AG04449 (cell line): ENCODE measurements at regions not wholly inside any gene's neighbourhood (a gene's known extent, or its start where the extent isn't known, plus 50 kb on each side); places are given as distances from the start of the nearest gene placed in this dataset.

Experiments
- CTCF ChIA-PET: fragments of 350-600 bp; formaldehyde crosslinking; extraction: SDS; loops from one replicate; lab custom pipeline; 2021; ENCODE audit warnings: antibody characterized with exemption; lab: Yijun Ruan, JAX
- POLR2A ChIA-PET: fragments of 400-600, 350-600 bp; formaldehyde crosslinking; extraction: SDS; loops from one replicate; lab custom pipeline; 2020; ENCODE audit warnings: antibody characterized with exemption, inconsistent platforms; lab: Yijun Ruan, JAX
- DNase-seq: peaks from one replicate; pipeline ENCODE4 v3.0.0-alpha.2; 2010; ENCODE audit warnings: low read depth, low spot score
- H3K4me3 ChIP-seq: 2 replicates; pipeline ENCODE4 v1.5.1; 2011; ENCODE audit warnings: low read depth, mild to moderate bottlenecking, control low read depth, low read length
- CTCF ChIP-seq: IDR thresholded peaks from one replicate; pipeline ENCODE4 v1.5.1; 2011; ENCODE audit warnings: mild to moderate bottlenecking, moderate library complexity, low read length, control low read depth, inconsistent platforms; ENCODE audit not compliant: insufficient read depth; ENCODE audit errors: missing control alignments

DNA sequence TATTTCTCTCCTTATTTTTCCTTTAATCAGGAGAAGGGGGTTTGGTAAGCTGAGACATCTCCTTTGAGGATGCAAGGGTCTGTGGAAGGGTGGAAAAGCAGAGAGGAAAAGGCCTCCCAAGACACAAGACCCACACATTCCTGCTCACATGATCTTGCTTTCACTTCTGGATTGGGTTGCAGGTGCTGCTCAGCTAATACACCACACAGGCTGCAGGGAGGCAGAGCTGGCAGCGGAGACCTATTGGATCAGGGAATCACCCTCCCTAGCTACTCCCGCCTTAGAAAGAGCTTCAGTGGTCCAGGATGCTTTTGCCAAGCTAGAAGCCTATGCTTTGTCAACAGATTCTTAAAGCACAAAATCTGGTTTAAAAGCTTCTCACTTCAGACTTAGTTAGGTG lies 87.6 kb upstream of the IL33 start:
- no peak for TF ChIP-seq CTCF

GRCh38 chr9:6126377-6126776 lies 89.2 kb upstream of the IL33 start:
- ChIA-PET POLR2A (no interaction called here), CTCF (no interaction called here)
- H3K4me3 ChIP-seq: no peak overlapping the region
- TF ChIP-seq CTCF: no peak
- no peak for DNase-seq

More for the DNA sequence above, 87.6 kb upstream of the IL33 start:
- no peak overlapping the region for H3K4me3 ChIP-seq
- DNase-seq: no peak
- ChIA-PET POLR2A (no interaction called here), CTCF (no interaction called here)

DNA sequence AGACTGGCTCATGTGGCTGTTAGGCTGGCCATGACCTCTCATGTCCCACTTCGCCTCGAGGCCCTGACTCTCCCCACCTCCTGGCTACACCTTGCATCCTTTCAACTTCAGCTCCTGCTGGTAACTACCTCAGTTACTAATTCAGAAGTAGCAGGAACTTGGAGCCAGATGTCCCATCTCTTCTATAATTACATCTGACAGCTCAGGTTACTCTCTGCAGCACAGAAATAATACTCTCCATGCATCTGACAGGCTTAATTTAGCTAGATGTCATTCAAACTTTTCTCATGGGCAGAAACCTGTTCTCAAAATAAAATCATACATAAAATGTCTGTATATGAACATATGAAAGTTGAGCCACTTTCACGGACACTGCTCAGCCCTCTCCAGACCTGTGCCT lies 92.2 kb upstream of the IL33 start:
- DNase-seq: no peak
- CTCF ChIA-PET: no interaction called here
- no peak overlapping the region for H3K4me3 ChIP-seq
- no peak for TF ChIP-seq CTCF
- POLR2A ChIA-PET: no interaction called here

DNA sequence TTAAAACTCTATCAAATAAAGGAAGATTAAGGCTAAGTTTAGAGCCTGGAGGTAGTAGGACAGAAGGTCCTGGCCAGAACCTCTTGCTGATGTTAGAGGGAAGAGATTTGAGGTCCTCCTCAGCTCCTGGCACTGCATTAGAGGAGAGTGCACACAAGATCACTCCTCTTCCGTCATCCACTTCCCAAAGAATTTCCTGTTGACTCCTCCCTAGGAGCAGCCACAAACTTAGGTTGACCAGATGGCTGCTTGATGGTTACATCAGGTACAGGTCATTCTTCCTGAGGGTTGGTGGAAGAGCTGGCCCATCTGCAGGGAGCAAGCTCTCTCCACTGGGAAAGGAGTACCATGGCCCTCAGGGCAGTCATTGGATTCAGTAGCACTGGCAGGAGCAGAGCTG lies 93.9 kb upstream of the IL33 start:
- no peak for TF ChIP-seq CTCF
- POLR2A ChIA-PET: no interaction called here
- H3K4me3 ChIP-seq: no peak overlapping the region
- CTCF ChIA-PET: interaction anchor here (1.8 kb wide), 1 partner anchor 68 kb away, joined by 4 read pairs; no protein-coding TSS in a partner anchor
- no peak for DNase-seq

DNA sequence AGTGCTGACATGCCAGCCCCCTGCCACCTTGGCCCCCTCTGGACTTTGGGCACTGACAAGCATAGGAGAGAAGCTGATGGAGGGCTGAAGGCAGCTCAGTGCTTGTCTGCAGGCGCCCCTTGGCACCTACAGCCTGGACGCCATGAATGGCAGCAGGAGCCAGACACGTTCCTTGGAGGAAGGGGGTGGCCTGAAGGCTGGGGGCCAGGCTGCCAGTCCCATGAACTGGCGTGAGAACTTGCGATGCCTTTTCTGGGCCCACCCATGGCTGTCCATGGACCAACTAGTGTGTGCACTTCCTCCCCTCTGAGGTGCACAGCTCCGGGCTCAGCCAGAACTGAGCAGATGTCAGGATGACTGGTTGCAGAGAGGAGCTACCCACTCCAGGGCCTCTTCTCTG lies 99.0 kb upstream of the RANBP6 start:
- no peak overlapping the region for H3K4me3 ChIP-seq
- TF ChIP-seq CTCF: no peak
- DNase-seq: no peak
- CTCF ChIA-PET: no interaction called here
- POLR2A ChIA-PET: no interaction called here

DNA sequence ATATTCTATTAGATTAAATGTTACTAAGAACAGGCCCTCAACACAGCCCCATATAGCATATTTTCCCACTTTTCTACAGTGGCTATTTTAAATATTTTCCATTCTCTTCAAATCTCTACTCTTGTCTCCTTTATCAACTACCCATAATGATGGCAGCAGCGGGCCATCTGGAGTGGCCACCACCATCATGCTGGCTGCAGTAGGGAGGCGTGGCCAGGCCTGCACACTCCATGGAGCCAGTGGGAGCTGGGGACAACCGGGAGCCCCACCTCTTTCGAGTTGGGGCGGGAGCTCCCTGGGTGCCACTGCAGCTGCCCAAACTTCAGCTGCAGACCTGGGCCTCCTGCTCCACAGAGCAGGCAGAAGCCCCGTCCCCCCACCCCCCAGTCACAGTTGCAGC lies 98.4 kb upstream of the RANBP6 start:
- POLR2A ChIA-PET: no interaction called here
- TF ChIP-seq CTCF: no peak
- no peak for DNase-seq
- H3K4me3 ChIP-seq: no peak overlapping the region
- CTCF ChIA-PET: no interaction called here
